Cardiac septum (tissue), 1 donor: ENCODE measurements at regions not wholly inside any gene's neighbourhood (a gene's known extent, or its start where the extent isn't known, plus 50 kb on each side); places are given as distances from the start of the nearest gene placed in this dataset.

Experiments
- DNase-seq: peaks from one replicate; pipeline ENCODE4 v3.0.0-alpha.2; 2020; ENCODE audit warnings: low spot score
- intact Hi-C: fragments of 100-400 bp; cut with DNase I; formaldehyde crosslinking; loops from one replicate; pipeline ENCODE4 v1.14.0; 2022
- donor health status: DM: no; HTN: no; CAD: no.

DNA sequence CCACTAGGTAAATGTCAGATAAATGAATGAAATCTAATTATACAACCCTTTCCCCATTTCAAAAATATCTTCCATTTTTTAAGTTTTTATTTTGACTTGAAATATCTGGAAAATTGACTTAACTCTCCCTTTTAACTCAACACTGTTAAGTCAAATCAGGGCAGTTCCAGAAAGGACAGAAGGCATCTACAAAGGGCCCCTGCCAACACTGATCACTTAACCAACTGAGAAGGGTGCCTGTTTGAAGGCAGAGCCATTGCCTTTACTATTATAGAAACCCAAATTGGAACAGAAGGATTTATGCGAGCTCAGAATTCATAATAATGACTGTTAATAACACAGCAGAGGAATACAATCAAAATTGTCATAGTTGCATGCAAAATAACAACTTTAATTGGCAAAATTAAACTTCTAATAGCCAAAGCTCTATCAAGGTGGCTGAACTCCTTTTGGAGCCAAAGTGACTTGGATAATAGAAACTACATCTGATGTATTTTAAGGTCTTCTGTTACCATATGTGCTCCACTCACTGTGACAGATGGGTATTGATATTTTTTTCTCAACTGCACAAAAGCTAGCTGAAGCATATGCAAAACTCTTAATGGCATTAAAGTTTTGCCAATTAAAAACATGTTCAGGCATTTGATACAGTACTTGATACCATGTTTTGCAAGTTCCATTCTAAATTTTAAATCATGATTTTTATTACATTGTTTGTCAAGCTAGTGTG lies 383.8 kb downstream of the NOVA1 start:
- intact Hi-C loops, result no loop called here
- no peak for DNase-seq

DNA sequence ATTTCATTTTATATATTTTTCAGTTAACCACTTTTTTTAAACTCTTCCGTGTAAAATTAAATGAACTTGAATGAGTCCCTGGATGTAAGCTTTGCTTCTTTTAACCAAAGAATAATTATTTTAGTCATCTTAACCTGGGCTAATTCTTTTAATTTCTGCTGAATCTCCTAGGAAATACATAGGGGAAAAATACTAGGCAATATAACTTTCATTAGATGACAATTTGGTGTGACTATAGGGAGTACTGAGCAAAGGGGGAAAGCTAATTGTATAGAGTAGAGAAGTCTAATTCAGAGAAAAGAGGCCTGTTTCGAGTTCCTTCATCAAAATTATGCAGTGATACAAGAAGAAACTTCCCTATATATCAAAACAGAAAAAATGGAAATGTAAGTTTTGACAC lies 388.1 kb downstream of the NOVA1 start:
- no peak for DNase-seq
- intact Hi-C loops, result no loop called here

DNA sequence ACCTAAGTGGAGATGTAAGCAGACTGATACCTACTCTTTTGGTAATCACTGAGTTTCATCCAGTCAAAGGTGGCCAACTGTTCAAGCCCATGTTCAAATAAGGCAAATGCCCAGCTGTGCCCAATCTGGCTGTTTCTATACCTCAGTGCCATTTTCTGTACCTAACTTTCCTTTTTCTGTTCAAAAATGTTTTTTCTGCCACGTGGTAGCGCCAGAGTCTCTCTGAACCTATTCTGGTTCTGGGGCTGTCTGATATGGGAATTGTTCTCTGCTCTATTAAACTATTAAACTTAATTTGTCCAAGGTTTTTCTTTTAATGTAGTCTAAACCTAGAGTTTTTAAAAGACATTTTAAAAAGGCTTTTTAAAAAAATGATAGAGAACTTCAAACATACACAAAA lies 391.2 kb downstream of the NOVA1 start:
- intact Hi-C loops, result no loop called here
- no peak for DNase-seq

DNA sequence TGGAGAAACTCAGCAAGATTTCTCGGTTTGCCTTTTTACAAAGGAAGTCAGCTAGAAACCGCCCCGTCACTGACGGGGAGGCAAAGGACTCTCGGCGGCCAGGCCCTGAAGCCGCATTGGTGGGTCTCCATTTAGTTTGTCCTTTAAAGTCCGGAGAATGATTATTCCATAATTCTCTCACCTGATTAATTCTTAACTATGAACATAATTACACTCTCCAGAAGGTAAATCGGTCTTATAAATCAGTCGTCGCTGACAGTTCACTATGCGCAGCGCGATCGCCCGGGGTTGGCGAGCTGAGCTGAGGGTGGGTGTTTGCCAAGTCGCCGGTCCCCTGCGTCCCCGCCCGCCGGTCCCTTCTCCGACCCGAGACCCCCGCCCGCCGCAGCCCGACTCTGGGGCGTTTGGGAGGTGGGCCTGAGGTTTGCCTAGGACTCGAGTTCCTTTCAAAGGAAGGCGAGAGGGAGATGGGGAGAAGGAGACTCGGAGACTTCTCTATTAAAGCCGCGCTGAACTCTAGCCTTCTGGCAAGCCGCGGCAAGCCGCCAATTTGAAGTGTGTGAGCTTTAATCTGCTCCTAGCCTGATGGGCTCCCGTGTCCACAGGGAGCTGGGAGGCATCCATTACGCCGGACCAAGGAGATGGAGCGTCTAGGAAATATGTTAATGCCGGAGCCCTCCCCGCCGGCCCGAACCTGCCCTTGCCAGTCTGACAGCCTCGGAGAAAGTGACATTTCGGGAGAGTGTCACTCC lies 392.9 kb downstream of the NOVA1 start:
- intact Hi-C loops, result no loop called here
- no peak for DNase-seq

DNA sequence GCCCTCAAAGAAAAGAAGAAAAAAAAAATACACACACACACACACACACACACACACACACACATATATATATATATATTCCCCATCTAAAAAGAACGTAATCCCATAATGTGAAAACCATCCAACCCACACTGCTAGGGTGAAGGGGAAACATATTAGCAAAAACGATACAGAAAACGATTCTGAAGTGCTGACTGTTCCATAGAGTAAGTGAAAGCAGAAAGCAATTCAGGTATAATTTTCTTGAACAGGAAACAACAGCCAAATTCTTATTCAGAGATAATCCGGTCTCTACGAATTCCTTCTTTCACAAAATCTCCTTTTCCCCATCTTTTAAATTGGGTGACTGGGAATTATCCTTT lies 393.5 kb downstream of the NOVA1 start:
- intact Hi-C loops, result no loop called here

DNA sequence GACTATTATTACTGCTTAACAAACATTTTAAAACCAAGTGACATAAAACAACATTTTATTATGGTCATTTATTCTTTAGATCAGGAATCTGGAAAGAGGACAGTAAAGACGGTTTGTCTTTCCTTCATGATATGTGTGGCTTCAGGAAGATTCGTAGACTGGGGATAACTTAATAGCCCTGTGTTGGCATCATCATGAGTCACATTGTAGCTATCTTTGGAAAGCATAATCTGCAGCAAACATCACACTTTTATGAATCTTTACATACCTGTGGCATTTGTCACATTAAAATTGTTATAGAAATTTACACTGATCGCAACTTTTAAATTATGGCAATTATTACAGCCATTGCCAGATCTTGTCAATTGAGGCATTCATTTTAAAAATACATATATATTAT lies 397.1 kb downstream of the NOVA1 start:
- intact Hi-C loops, result no loop called here
- DNase-seq, result no peak

More for the DNA sequence above, 393.5 kb downstream of the NOVA1 start:
- DNase-seq, result no peak

DNA sequence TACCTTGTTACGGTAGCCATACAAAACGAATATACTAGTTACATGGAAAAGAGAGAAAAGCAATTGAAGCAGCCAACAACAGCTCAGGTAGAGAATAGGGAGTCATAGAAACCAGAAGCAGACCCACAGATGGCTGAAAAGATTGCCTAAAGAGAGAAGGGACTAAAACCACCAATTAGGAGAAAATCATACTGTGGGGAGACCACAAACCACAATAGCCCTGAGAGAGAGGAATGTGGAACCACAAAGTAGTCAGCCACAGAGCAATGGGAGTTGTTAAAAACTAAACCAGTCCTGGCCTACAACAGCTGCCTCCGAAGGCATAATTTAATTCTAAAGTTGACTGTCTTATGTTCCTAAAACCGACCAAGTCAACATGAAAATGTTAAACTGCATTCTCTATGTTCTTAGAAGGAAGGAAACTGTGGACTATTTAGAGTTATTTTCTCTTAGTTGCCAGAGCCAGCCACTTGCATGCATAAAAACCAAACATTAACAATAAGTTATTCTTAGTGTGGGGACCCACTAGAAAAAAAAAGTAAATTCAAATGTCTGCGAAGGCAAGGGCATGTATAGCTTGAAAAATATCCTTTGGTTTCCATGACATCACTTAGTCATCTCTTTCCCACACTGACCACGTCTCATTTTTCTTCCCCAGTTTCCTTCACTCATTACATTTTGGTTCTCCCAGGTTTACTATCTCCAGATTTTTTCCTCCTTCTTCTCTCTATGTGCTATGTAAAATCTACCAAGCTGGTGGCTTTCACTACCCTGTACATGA lies 398.1 kb downstream of the NOVA1 start:
- DNase-seq, result no peak
- intact Hi-C loops, result no loop called here

DNA sequence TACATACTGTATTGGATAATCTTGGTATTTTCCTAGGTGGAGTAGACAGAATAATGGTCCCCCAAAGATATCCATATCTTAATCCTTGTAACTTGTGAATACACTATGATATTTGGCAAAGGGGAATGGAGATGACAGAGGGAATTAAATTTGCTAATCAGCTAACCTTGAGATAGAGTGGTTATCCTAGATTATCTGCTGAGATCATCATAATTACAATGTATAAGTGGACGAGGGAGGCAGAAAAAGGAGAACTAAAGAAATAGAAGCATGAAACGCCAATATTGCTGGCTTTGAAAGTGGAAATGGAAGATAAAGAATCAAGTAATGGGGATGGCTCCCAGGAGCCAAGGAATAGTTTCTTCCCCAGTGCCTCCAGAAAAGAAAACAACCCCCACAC lies 398.7 kb downstream of the NOVA1 start:
- intact Hi-C loops, result no loop called here
- DNase-seq, result no peak

DNA sequence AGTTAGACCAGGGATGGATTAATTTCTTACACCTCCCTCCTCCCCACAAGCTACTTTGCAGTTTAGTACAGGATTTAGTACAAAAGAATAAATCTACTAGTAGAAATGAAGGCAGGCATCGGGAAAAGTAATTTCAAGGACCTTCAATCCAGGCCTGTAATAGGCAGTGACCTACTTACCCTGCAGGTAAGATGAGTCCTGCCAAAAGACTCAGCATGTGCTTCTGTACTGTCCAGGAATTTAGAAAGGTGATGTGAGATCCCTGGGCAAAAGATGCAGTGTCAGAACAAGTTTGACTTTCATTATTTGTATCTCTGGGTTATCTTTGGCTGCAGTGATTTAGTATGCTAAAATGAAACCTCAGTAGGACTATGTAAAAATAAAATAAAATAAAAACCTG lies 403.0 kb downstream of the NOVA1 start:
- intact Hi-C loops, result no loop called here
- DNase-seq, result no peak

DNA sequence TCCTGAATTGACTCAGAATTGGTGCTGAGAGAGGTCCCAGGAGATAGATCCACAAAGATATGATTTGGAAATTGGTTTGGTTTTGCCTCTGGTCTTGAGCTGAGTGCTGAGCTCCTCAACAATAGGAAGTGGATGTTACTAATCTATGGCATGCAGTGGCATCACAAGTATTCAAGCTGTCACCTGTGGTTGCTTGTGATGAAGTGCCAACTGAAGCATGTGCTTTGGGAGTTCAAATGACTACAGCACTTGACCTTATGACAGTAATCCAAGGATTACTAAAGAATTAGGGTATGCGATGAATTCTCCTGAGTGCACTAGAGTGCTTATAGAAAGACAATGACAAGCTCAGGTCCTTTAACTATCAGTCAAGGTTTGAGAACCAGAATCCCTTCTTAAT lies 406.2 kb downstream of the NOVA1 start:
- DNase-seq, result no peak
- intact Hi-C loops, result no loop called here

DNA sequence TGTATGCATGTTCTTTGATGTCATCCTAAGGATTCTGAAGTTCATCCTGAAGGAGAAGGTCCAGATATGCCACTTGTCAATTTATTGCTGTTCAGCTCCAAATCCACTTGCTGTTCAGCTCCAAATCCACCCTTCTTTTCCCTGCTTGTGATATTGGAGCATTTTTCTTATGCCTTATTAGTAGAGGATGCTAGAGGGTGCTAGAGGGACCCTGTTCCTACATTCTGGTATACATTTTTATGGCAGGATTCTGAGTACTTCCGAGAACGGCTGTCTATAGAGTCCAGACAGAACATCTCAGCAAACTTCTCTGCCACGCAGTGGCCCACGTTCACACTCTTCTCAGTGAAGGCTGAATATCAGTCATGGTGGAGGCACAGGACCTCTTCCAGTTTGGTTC lies 406.7 kb downstream of the NOVA1 start:
- DNase-seq, result no peak
- intact Hi-C loops, result no loop called here

DNA sequence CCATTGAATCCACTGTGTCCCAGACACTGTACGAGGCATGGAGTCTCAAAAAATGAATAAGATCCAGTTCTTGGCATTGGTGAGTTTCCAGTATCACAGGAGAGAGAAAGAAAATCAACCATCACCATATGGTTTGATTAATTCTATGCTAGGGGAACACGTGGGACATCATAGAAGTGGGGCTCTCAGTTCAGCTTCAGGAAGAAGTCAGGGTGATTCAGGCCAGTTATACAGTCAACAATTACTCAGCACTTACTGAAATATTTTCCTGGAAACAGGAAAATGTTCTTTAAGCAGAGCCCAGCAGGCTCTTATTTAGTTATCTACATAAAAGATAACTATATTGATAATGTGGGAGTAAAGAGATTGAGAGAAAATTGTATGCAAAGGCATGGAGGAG lies 407.2 kb downstream of the NOVA1 start:
- no peak for DNase-seq
- intact Hi-C loops, result no loop called here

DNA sequence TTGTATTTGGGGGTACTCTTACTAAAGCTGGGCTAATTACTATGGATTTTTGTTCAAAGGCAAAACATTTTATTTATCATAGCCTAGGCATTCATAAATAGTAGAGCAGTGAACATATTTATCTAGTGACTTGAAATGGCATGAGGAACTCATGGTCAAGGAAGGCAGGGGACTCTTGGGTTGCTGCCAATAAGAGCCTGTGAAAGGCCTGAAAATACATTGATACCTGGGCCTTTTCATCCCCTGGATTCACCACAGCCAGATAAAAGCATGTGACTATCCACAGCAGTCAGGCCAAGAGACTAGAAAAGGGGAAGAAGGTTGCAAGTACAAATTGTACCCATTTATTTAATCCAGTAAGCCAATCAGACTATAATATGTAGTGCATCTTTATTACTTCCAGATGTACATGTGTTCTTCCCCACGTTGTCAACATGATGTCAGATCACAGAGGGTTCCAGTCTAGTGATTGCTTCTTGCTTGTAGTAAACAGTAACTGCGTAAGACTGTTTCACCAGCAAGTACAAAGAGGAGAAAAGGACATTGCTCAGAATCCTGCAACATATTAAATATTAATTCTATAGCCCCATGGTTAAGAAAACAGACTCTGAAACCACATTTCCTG lies 409.7 kb downstream of the NOVA1 start:
- intact Hi-C loops, result no loop called here
- no peak for DNase-seq

DNA sequence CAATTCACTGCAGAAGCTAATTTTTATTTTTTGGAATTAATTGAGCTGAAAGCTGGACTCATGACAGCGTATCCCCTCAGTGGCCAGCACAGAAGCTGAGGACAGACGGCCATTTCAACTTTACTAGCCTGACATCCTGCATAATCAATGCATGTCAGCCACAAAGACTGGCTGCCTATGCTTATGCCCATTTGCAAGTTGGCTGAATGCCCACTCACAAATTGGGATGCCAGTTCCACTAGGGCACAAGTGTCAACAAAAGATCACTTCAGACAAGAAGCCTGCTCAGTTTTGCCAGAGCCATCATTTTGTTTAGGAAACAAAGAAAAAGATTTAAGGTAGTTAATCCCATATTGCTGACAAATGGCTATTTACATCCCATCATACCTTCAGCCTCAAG lies 417.6 kb downstream of the NOVA1 start:
- DNase-seq, result no peak
- intact Hi-C loops, result no loop called here

DNA sequence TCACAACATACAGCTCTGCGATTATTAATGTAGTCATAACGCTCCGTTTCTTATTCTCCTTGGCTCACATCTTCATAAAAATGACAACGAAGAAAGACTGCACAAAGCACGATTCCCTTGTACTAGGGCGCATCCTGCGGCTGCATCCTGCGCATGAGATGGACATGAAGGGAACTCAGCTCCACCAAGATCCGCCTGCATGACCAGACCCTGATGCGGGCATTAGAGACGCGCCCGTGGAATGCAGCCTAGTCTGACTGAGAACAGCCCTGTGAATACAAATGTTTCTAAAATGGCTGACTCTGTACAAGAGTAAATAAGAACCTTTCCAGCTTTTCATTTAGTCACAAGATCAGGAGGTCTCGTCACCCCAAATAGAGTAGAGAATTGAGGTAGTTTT lies 422.2 kb downstream of the NOVA1 start:
- intact Hi-C loops, result no loop called here
- DNase-seq, result no peak

DNA sequence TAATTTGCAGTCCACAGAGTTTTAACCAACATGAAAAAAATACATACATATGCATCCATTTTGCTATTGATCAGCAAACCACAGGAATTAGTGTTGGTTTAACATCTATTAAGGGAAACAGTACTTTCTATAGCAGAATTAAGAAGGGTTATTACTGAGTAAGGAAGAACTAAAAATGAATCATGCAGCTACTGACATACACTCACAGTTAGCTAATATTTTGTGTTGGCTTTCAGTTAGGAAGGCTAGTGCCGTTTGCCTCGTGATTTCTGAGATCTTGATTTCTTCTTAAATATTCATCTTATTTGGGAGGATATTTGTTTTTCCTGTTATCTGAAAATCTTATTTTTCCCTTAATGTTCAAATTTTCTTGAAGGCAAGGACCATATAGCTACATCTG lies 423.4 kb downstream of the NOVA1 start:
- intact Hi-C loops, result no loop called here
- DNase-seq, result no peak

DNA sequence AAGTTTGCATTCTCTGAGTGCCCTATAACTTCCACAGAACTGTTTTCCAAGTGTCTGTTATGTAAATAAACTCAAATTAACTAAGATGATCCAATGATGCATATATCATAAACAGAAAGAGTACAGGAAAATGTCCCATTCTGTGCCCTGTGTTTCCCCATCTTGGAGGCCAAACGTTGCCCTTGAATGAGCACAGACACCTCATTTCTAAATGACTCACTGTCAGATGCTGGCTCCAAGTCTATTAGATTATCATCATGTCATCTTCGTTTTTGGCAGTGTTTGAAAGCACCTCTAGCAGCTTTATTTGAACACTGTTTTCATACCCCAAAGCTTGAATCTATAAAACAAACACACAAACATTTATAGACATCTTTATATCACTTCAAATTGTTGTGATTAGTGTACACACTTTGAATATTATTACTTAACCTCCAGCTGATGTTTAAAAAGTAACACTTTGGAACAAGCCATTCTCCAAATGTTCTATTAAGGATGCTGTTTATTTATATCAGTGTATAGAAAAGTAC lies 424.2 kb downstream of the NOVA1 start:
- intact Hi-C loops, result no loop called here
- no peak for DNase-seq

DNA sequence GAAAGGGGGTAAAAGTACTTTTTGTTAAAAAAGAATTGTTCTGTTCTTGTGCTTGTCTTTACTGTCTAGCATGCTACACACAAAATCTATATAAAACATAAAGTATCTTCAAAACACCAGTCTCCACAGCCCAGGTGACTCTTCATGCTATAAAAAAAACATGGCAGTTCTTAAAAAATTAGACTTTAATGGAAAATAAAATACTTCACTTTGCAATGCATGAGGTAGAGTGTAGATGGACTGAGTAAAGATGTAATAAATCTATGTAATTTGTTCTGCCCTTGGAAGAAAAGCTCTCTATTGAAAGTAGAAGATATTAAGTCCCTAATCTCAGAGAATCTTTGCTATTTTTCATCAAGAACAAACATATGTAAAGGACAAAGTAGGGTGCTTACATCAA lies 425.4 kb downstream of the NOVA1 start:
- intact Hi-C loops, result no loop called here
- no peak for DNase-seq

DNA sequence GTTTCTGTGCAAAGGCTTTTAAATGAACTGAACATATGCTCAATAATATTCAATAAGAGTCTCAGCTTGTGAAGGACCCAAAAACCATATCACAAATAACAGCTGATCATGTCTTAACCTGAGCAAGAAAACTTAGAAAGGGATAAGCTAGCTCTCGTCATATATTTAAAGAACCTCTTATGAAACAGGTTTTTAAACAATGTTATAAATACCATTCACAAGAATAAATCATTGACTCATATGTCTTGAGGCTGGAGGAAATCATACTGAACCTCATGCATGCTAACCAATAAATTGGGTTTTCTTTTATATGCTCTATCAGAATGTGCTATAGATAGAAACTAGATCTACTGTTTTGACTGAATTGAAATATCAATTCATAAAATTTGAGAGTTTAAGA lies 426.9 kb downstream of the NOVA1 start:
- intact Hi-C loops, result no loop called here

DNA sequence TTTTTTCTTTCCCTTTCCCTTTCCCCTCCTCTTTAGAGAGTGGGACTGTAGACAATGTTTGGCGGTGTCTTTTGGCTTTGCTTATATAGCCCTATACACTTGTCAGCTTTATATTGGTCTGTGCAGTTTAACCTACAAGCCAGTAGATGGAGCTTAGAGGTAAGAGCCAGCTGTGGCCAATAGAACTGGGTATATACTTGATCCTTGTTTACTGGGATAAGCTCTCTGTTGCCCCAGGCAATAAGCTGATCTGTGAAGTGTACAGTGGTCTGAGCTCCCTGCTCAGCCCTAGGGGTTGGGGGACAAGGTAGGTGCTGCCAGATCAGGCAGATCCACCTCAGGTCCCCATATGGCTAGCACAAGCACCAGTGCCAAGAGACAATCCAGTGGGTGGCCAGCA lies 434.1 kb downstream of the NOVA1 start:
- DNase-seq, result no peak
- intact Hi-C loops, result no loop called here

More for the DNA sequence above, 426.9 kb downstream of the NOVA1 start:
- no peak for DNase-seq
